GM19455 (cell line): ENCODE measurements at regions not wholly inside any gene's neighbourhood (a gene's known extent, or its start where the extent isn't known, plus 50 kb on each side); places are given as distances from the start of the nearest gene placed in this dataset.

Experiments
- ATAC-seq: cut with Tn5 transposase; IDR thresholded peaks from one replicate; pipeline ENCODE4 v1.9.1; 2021; ENCODE audit not compliant: unreplicated experiment

DNA sequence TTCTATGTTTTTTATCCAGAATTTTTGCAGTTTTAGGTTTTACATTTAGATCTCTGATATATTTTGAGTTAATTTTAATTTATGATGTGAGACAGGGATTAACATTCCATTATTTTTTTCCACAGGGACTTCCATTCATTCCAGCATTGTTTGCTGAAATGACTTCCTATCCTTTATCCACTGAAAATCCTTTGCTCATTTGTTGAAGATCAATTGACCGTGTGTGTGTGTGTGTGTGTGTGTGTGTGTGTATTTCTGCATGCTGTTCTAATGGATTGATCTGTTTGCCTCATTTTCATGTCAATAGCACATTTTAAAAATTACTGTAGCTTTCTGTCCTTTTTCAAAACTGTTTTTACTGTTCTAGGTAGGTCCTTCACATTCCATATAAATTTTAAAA is 480.3 kb downstream of the DSC3 start:
- ATAC-seq = no peak

DNA sequence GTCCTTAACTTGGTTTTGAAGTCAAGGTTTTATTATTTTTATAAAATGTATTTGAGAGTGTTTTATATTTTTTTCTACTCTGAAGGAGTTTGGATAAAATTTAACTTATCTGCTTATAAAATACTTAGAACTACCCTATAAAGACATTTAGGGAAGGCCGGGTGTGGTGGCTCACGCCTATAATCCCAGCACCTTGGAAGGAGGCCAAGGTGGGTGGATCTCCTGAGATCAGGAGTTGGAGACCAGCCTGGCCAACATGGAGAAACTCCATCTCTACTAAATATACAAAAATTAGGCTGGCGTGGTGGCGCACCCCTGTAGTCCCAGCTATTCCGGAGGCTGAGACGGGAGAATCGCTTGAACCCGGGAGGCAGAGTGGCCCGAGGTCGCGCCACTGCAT is 486.4 kb downstream of the DSC3 start:
- no peak for ATAC-seq

DNA sequence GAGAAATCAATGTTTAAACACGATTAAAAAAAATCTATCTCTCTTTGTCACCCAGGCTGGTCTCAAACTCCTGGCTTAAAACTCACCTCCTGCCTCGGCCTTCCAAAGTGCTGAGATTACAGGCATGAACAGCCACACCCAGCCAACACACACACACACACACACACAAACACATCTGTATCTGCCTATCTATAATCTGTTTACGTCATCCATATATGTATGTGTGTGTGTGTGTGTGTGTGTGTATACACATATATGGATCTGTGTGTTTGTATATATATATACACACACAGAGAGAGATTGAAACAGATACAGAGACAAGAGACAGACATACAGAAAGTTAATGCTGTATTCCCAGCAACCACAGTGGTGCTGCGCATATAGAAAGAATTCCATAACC is 497.1 kb downstream of the DSC3 start:
- ATAC-seq = no peak

GRCh38 chr18:30544141-30544540 is 498.4 kb downstream of the DSC3 start:
- ATAC-seq = no peak

GRCh38 chr18:30533716-30534115 is 508.8 kb downstream of the DSC3 start:
- no peak for ATAC-seq

GRCh38 chr18:30527917-30528316 is 514.6 kb downstream of the DSC3 start:
- no peak for ATAC-seq

DNA sequence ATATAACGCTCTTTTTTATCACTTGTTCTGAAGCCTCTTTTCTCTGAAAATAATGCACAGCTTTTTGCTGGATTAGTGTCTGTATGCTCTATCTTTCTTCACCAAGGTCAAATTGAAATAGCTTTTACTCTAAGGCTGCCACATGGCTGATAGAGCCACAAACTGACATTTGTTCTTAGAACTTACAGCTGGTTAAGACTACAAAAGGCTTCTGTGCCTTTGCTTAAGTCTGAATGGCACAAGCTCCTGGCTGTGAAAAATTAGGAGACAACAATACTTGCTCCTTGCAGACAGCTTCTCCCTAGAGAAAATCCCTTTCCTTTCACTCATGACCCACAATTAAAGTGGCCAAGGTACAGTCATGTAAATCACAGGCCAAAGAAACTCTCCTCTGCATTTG is 515.3 kb downstream of the DSC3 start:
- ATAC-seq = no peak

GRCh38 chr18:30522288-30522929 is 520.1 kb downstream of the DSC3 start:
- ATAC-seq = no peak

GRCh38 chr18:30514059-30514458 is 528.5 kb downstream of the DSC3 start:
- no peak for ATAC-seq

DNA sequence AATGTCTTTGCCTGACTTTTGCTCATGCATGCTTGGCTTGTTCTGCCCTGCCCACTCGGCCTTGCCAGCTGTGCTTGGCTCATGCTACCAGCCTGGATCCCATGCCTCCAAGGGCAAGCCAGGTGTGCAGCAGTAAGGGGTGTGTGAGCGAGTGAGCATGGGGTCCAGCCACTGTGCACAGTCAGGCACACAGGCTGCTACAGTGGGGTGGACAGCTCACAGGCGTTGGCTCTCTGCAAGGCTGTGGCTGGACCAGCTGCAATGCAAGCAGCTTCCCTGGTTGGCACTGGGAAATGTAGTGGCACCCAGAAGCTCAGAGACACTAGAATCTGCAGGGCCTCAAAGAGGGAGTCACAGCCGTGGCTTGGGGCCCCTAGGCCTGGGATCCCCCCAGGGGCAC is 529.7 kb downstream of the DSC3 start:
- no peak for ATAC-seq

- no peak for ATAC-seq
Measured at GRCh38 chr18:30510882-30511281, 531.7 kb downstream of the DSC3 start.

DNA sequence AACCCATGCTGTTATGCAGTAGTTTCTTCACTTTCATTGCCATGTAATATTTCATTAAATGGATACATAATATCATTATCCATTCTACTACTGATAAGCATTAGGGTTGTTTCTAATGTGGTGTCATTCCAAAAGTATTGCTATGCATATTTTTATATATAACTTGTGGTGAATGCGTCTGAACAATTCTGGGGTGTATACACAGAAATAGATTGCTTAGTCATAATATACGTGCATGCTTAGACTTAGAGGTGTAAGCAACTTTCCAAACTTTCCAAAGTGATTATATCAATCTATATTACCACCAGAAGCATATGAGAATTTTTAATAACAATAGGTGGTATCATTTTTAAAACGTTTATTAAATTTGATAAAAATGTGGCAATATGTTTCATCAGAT is 540.9 kb downstream of the DSC3 start:
- no peak for ATAC-seq

- ATAC-seq = no peak
Measured at GRCh38 chr18:30500240-30500945, 542.1 kb downstream of the DSC3 start.

GRCh38 chr18:30499721-30500120 is 542.8 kb downstream of the DSC3 start:
- no peak for ATAC-seq

GRCh38 chr18:30492552-30493129 is 549.9 kb downstream of the DSC3 start:
- no peak for ATAC-seq

DNA sequence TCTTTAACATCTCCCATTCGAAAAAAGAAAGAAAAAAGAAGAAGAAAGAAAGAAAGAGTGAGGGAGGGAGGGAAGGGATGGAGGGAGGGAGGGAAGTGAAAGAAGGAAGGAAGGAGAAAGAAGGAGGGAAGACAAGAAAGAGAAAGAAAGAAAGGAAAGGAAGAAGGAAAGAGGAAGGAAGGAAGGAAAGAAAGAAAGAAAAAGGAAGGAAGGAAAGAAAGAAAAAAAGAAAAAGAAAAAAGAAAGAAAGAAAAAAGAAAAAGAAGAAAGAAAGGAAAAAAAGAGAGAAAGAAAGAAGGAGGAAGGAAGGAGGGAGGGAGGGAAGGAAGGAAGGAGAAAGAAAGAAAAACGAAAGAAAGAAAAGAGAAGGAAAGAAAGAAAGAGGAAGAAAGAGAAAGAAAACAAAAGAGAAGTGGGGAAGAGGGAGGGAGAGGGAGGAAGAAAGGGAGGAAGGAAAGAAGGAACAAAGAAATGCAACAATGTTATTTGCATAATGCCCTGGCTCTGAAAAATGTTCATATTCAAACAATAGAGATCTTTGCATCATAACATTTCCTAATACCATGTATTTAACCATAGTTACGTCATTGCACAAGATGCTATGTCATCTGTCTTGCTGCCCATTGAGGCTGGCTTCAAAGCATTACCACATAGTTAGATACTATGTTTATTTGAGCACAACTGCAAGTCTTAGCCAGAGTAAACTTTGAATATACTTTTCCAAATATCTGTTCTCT is 550.6 kb downstream of the DSC3 start:
- no peak for ATAC-seq

DNA sequence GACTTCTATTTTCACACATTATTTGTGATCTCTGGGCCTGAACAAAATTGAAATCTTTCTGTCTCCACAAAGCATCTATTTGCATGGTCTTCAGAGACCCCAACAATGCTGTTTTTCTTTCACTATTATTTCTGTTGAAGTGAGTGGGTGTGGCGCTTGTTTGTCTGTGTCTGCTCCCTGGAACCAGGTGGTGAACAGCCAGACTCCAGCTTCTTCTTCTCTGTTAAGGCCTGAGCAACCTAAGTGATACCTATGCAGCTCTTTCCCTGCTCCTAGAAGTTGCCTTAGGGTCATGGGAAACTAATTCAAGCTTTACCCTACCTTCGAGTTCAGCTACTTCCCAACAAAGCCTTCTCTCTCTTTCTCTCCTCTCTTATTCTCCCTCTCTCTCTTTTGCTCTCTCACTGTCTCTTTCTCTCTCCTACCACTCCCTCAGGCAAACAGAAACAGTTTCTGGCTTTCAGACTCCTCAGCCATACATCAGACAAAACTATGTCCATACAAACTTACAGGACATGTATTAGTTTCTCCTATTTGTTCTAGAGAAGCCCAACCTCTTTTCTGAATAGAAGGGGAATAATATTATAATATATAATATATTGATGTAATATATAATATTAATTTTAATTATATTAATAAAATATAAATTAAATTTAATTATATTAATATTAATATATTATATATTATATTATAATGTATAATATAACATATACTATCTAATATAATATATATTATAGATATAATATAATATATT is 552.5 kb downstream of the DSC3 start:
- ATAC-seq = no peak

- ATAC-seq = no peak
Measured at GRCh38 chr18:30487962-30488361, 554.6 kb downstream of the DSC3 start.

- ATAC-seq = no peak
Measured at GRCh38 chr18:30486856-30487255, 555.7 kb downstream of the DSC3 start.

DNA sequence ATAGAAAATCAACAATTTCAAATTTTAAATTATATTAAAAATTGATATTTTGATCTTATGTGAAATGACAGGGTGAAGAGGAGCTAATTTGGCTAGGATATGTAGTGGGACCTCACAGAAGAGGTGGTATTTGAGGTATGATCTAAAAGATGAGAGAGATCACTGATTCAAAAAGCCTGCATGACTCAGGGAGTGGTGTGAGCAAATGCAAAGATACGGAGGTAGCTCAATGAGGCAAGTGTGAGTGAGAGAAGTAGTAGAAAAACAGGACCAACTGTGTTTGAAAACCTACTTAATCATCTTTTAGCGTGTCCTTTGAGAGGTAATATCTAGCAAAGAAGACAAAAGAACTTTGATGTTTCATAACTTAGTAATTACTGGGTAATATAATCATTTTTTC is 557.5 kb downstream of the DSC3 start:
- no peak for ATAC-seq

- no peak for ATAC-seq
Measured at GRCh38 chr18:30481871-30482270, 560.7 kb downstream of the DSC3 start.
